Body of pancreas (tissue), 4 donors: ENCODE measurements at regions not wholly inside any gene's neighbourhood (a gene's known extent, or its start where the extent isn't known, plus 50 kb on each side); places are given as distances from the start of the nearest gene placed in this dataset.

ENCODE experiments used
- ATAC-seq: fragments of 150-250 bp; one replicate; pipeline ENCODE4 v1.9.1; 2016
- DNase-seq, 4 donors: peaks; one replicate each; pipeline ENCODE4 v3.0.0-alpha.2; 2019
- H3K27ac ChIP-seq, 4 donors: fragments of 200-600 bp; sonication (generic); 1 replicate in 3 of 4; 2 replicates in 1 of 4; pipeline versions ENCODE4 v1.5.1 to v1.6.1; 2016 to 2019; ENCODE audit warnings: mild to moderate bottlenecking in 1 of 4, mixed read lengths in 1 of 4, moderate library complexity in 1 of 4
- H3K27me3 ChIP-seq, 2 donors: fragments of 200-600 bp; sonication (generic); one replicate each; pipeline ENCODE4 v1.6.0; 2016; ENCODE audit warnings: mild to moderate bottlenecking in 1 of 2
- H3K36me3 ChIP-seq, 2 donors: fragments of 200-600 bp; sonication (generic); replicated peaks in 1 of 2; 2 replicates each; pipeline ENCODE4 v1.5.1; 2016; ENCODE audit warnings: low read depth in 2 of 2; ENCODE audit not compliant: insufficient read depth in 1 of 2
- H3K4me1 ChIP-seq: fragments of 200-600 bp; sonication (generic); one replicate; pipeline ENCODE4 v1.6.0; 2016
- H3K4me3 ChIP-seq, 2 donors: fragments of 200-600 bp; sonication (generic); 1 replicate in 1 of 2; 2 replicates in 1 of 2; pipeline ENCODE4 v1.5.1; 2016 to 2019
- H3K9me3 ChIP-seq, 3 donors: fragments of 200-600 bp; sonication (generic); 1 replicate in 2 of 3; 2 replicates in 1 of 3; pipeline ENCODE4 v1.5.1; 2016
- CTCF ChIP-seq, 7 experiments: fragments of 450-650 bp in 4 of 7; fragments of 200-600 bp in 3 of 7; sonication (generic) in 3 of 7; IDR thresholded peaks; one replicate each; pipeline ENCODE4 v1.5.1; 2016 to 2019; ENCODE audit warnings: antibody characterized with exemption in 7 of 7
- POLR2A ChIP-seq, 3 donors: fragments of 450-650 bp; IDR thresholded peaks; one replicate each; pipeline ENCODE4 v1.6.1; 2016; ENCODE audit warnings: antibody characterized with exemption in 3 of 3, mild to moderate bottlenecking in 2 of 3
- WGBS, 2 donors: methylation state at CpG; one replicate each; pipeline ENCODE4 v1.1.5; 2017; 5-methylcytosine and 5-hydroxymethylcytosine counted together
- intact Hi-C: fragments of 100-400 bp; cut with DNase I; formaldehyde crosslinking; loops from one replicate; pipeline ENCODE4 v1.15.1; 2023

GRCh38 chr9:1510712-1511111, 460.6 kb downstream of the DMRT2 start:
- Histone ChIP-seq H3K4me3 (no peak overlapping the region), H3K4me1 (no peaks in the 10 kb centered on the region), H3K27ac (no peak overlapping the region), H3K9me3 (no peaks in the 10 kb centered on the region), H3K27me3 (no peaks in the 10 kb centered on the region), H3K36me3 (no peaks in the 10 kb centered on the region)
- DNase-seq: no peak
- WGBS, 2 donors: 68 to 77% methylated on average over 4 of the region's 4 CpGs
- TF ChIP-seq CTCF (IDR thresholded peaks at IDR 0.05) (no peak), POLR2A (IDR thresholded peaks at IDR 0.05) (no peak)
- intact Hi-C loops: no loop called here
- no peak for ATAC-seq

DNA sequence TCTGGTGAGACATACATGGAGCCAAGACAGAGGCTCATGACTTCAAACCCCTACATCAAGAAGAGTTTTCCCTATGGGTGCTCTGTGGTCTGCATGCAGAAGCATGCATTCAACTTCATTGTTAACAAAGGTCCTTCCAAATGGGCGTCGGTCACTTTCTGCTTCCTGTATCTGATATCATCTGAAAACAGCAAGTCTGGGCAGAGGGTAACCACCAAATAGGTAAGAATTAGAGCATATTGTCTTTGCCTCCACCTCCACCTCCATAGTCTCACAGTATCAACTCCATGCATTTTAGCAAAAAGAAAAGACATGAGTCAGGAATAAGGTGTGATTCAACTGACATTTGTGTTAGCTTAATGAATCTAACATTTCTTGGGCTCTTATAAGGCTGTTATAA, 462.9 kb downstream of the DMRT2 start:
- intact Hi-C loops: no loop called here
- TF ChIP-seq POLR2A (IDR thresholded peaks at IDR 0.05): no peak
- no peak for TF ChIP-seq CTCF (IDR thresholded peaks at IDR 0.05)
- ATAC-seq: no peak
- Histone ChIP-seq H3K36me3 (no peaks in the 10 kb centered on the region), H3K27me3 (no peaks in the 10 kb centered on the region), H3K27ac (no peak overlapping the region), H3K4me3 (no peak overlapping the region), H3K4me1 (no peaks in the 10 kb centered on the region), H3K9me3 (no peaks in the 10 kb centered on the region)
- DNase-seq: no peak
- 70 to 94% methylated on average over 2 of the region's 2 CpGs for WGBS, 2 donors

DNA sequence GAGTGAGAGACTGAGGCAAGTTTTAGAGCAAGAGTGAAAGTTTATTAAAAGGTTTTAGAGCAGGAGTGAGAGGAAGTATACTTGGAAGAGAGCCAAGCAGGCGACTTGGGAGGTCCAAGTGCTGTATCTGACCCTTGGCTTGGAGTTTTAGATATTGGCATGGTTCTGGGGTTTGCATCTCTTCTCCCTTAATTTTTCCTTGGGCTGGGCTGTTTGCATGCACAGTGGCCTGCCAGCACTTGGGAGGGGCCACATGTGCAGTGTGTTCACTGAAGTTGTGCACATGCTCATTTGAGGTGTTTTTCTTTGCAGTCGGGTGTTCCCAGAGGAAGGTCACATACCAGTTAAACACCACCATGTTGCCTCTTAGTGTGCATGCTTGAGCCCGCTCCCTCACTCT, 464.1 kb downstream of the DMRT2 start:
- ATAC-seq (no peak), DNase-seq (no peak)
- Histone ChIP-seq H3K9me3 (no peaks in the 10 kb centered on the region), H3K36me3 (no peaks in the 10 kb centered on the region), H3K4me1 (no peaks in the 10 kb centered on the region), H3K27me3 (no peaks in the 10 kb centered on the region), H3K4me3 (no peak overlapping the region), H3K27ac (no peak overlapping the region)
- 48 to 55% methylated on average over 3 of the region's 3 CpGs for WGBS, 2 donors
- TF ChIP-seq CTCF (IDR thresholded peaks at IDR 0.05): no peak
- intact Hi-C loops: no loop called here

GRCh38 chr9:1514776-1515363, 464.7 kb downstream of the DMRT2 start:
- TF ChIP-seq CTCF (IDR thresholded peaks at IDR 0.05): no peak
- TF ChIP-seq POLR2A (IDR thresholded peaks at IDR 0.05): no peak
- Histone ChIP-seq H3K27ac (no peak overlapping the region), H3K4me1 (no peaks in the 10 kb centered on the region), H3K4me3 (no peak overlapping the region), H3K9me3 (no peaks in the 10 kb centered on the region), H3K36me3 (no peaks in the 10 kb centered on the region), H3K27me3 (no peaks in the 10 kb centered on the region)
- WGBS, 2 donors: 67 to 80% methylated on average over 2 of the region's 2 CpGs
- intact Hi-C loops: no loop called here
- DNase-seq (no peak), ATAC-seq (no peak)

GRCh38 chr9:1515557-1515956, 465.4 kb downstream of the DMRT2 start:
- Histone ChIP-seq H3K36me3 (no peaks in the 10 kb centered on the region), H3K9me3 (no peaks in the 10 kb centered on the region), H3K4me1 (no peaks in the 10 kb centered on the region), H3K4me3 (no peak overlapping the region), H3K27me3 (no peaks in the 10 kb centered on the region), H3K27ac (no peak overlapping the region)
- no peak for TF ChIP-seq POLR2A (IDR thresholded peaks at IDR 0.05)
- TF ChIP-seq CTCF (IDR thresholded peaks at IDR 0.05): no peak
- no peak for DNase-seq
- ATAC-seq: no peak
- 79 to 88% methylated on average over 3 of the region's 3 CpGs for WGBS, 2 donors
- intact Hi-C loops: no loop called here
